HUES6 (cell line): ENCODE measurements at regions not wholly inside any gene's neighbourhood (a gene's known extent, or its start where the extent isn't known, plus 50 kb on each side); places are given as distances from the start of the nearest gene placed in this dataset.

Source experiments
- H3K27ac ChIP-seq: 2 replicates; pipeline ENCODE4 v1.7.0; 2013; ENCODE audit warnings: low read depth, mild to moderate bottlenecking, low read length, inconsistent platforms
- H3K27me3 ChIP-seq: 2 replicates; pipeline ENCODE4 v1.6.1; 2013; ENCODE audit warnings: low read length; ENCODE audit not compliant: control insufficient read depth, insufficient read depth
- H3K36me3 ChIP-seq: 2 replicates; pipeline ENCODE4 v1.6.1; 2013; ENCODE audit warnings: low read length; ENCODE audit not compliant: control insufficient read depth, insufficient read depth
- H3K4me1 ChIP-seq: 2 replicates; pipeline ENCODE4 v1.6.1; 2013; ENCODE audit warnings: low read length; ENCODE audit not compliant: control insufficient read depth, insufficient read depth
- H3K4me3 ChIP-seq: 2 replicates; pipeline ENCODE4 v1.5.1; 2013; ENCODE audit warnings: low read depth, low read length
- H3K9ac ChIP-seq: one replicate; pipeline ENCODE4 v1.6.1; 2013; ENCODE audit warnings: mild to moderate bottlenecking, low read length
- H3K9me3 ChIP-seq: 2 replicates; pipeline ENCODE4 v1.6.1; 2013; ENCODE audit warnings: low read depth, low read length; ENCODE audit not compliant: control insufficient read depth, insufficient read depth

GRCh38 chr1:88284666-88285366, 399.3 kb upstream of the PKN2 start:
- Histone ChIP-seq H3K9me3 (peaks cover 1% of the 10 kb centered on the region; the same call in 1 of the 2 replicates), H3K27ac (no peak overlapping the region), H3K27me3 (no peaks in the 10 kb centered on the region), H3K9ac (no peak overlapping the region), H3K4me1 (no peaks in the 10 kb centered on the region), H3K36me3 (no peaks in the 10 kb centered on the region), H3K4me3 (no peak overlapping the region)

GRCh38 chr1:88286716-88287115, 397.4 kb upstream of the PKN2 start:
- H3K27ac ChIP-seq, result no peak overlapping the region
- H3K9me3 ChIP-seq, result no peaks in the 10 kb centered on the region
- H3K36me3 ChIP-seq, result no peaks in the 10 kb centered on the region
- no peaks in the 10 kb centered on the region for H3K27me3 ChIP-seq
- H3K4me3 ChIP-seq, result no peak overlapping the region
- no peak overlapping the region for H3K9ac ChIP-seq
- H3K4me1 ChIP-seq, result no peaks in the 10 kb centered on the region

GRCh38 chr1:88288571-88288970, 395.5 kb upstream of the PKN2 start:
- Histone ChIP-seq H3K4me1 (no peaks in the 10 kb centered on the region), H3K27me3 (no peaks in the 10 kb centered on the region), H3K9ac (no peak overlapping the region), H3K9me3 (no peaks in the 10 kb centered on the region), H3K36me3 (no peaks in the 10 kb centered on the region), H3K27ac (no peak overlapping the region), H3K4me3 (no peak overlapping the region)

- no peak overlapping the region for H3K27ac ChIP-seq
- no peaks in the 10 kb centered on the region for H3K27me3 ChIP-seq
- no peak overlapping the region for H3K4me3 ChIP-seq
- no peaks in the 10 kb centered on the region for H3K9me3 ChIP-seq
- H3K9ac ChIP-seq, result no peak overlapping the region
- H3K4me1 ChIP-seq, result no peaks in the 10 kb centered on the region
- no peaks in the 10 kb centered on the region for H3K36me3 ChIP-seq
These were observed 394.5 kb upstream of the PKN2 start for GRCh38 chr1:88289401-88290102.

- Histone ChIP-seq H3K4me1 (peaks cover 14% of the 10 kb centered on the region), H3K4me3 (no peak overlapping the region), H3K27ac (no peak overlapping the region), H3K9ac (no peak overlapping the region), H3K27me3 (no peaks in the 10 kb centered on the region), H3K36me3 (no peaks in the 10 kb centered on the region), H3K9me3 (no peaks in the 10 kb centered on the region)
These were observed 392.3 kb upstream of the PKN2 start for GRCh38 chr1:88291611-88292354.

- no peaks in the 10 kb centered on the region for H3K9me3 ChIP-seq
- no peak overlapping the region for H3K27ac ChIP-seq
- peaks cover 31% of the 10 kb centered on the region for H3K4me1 ChIP-seq
- H3K4me3 ChIP-seq, result no peak overlapping the region
- no peaks in the 10 kb centered on the region for H3K27me3 ChIP-seq
- no peak overlapping the region for H3K9ac ChIP-seq
- H3K36me3 ChIP-seq, result no peaks in the 10 kb centered on the region
These were observed 390.3 kb upstream of the PKN2 start for GRCh38 chr1:88293691-88294190.

GRCh38 chr1:88296227-88296626, 387.8 kb upstream of the PKN2 start:
- H3K4me1 ChIP-seq, result peaks cover 31% of the 10 kb centered on the region
- no peaks in the 10 kb centered on the region for H3K9me3 ChIP-seq
- H3K9ac ChIP-seq, result no peak overlapping the region
- peak overlapping the region; percentile 61; the same call in 1 of the 2 replicates for H3K27ac ChIP-seq
- H3K36me3 ChIP-seq, result no peaks in the 10 kb centered on the region
- no peak overlapping the region for H3K4me3 ChIP-seq
- no peaks in the 10 kb centered on the region for H3K27me3 ChIP-seq

- Histone ChIP-seq H3K27ac (peak overlapping the region; percentile 61; the same call in 1 of the 2 replicates), H3K36me3 (no peaks in the 10 kb centered on the region), H3K27me3 (no peaks in the 10 kb centered on the region), H3K4me3 (no peak overlapping the region), H3K9me3 (no peaks in the 10 kb centered on the region), H3K9ac (no peak overlapping the region), H3K4me1 (peaks cover 31% of the 10 kb centered on the region)
These were observed 387.4 kb upstream of the PKN2 start for GRCh38 chr1:88296642-88297041.

GRCh38 chr1:88298506-88298905, 385.6 kb upstream of the PKN2 start:
- Histone ChIP-seq H3K27me3 (no peaks in the 10 kb centered on the region), H3K27ac (no peak overlapping the region), H3K9me3 (no peaks in the 10 kb centered on the region), H3K4me3 (no peak overlapping the region), H3K4me1 (peaks cover 31% of the 10 kb centered on the region), H3K36me3 (no peaks in the 10 kb centered on the region), H3K9ac (no peak overlapping the region)

GRCh38 chr1:88300752-88301263, 383.3 kb upstream of the PKN2 start:
- Histone ChIP-seq H3K9me3 (no peaks in the 10 kb centered on the region), H3K36me3 (no peaks in the 10 kb centered on the region), H3K27me3 (no peaks in the 10 kb centered on the region), H3K4me1 (peaks cover 27% of the 10 kb centered on the region), H3K4me3 (no peak overlapping the region), H3K27ac (no peak overlapping the region), H3K9ac (no peak overlapping the region)
